ENCODE measurements at regions not wholly inside any gene's neighbourhood (a gene's known extent, or its start where the extent isn't known, plus 50 kb on each side); places are given as distances from the start of the nearest gene placed in this dataset.

- Histone ChIP-seq H2BK5ac (ENCODE audit: low read depth, low read length) (no peak overlapping the region), H3K79me2 (ENCODE audit: control insufficient read depth in 1 of 2, insufficient read depth in 2 of 2, low read length in 2 of 2) (no peaks in the 10 kb centered on the region), H3K36me3 (ENCODE audit: control insufficient read depth in 2 of 4, insufficient read depth in 4 of 4, low read length in 3 of 4) (no peaks in the 10 kb centered on the region), H4K5ac (ENCODE audit: insufficient read length, low read depth, low read length) (no peak overlapping the region), H2BK20ac (ENCODE audit: low read length) (no peak overlapping the region), H3K4me3 (ENCODE audit: extremely low read depth in 1 of 4, insufficient read depth in 2 of 4, low read depth in 3 of 4, low read length in 4 of 4) (no peak overlapping the region), H3K79me1 (ENCODE audit: low read depth, low read length) (no peaks in the 10 kb centered on the region), H2BK12ac (ENCODE audit: low read depth, low read length) (no peak overlapping the region), H4K20me1 (replicated peaks in 1 of 2; ENCODE audit: control insufficient read depth in 1 of 2, insufficient read depth in 2 of 2, low read length in 2 of 2) (no peaks in the 10 kb centered on the region), H4K91ac (replicated peaks; ENCODE audit: insufficient read length, low read length) (no peak overlapping the region), H4K8ac (ENCODE audit: extremely low read depth, insufficient read depth, low read length) (no peak overlapping the region), H3K4me1 (replicated peaks in 1 of 4; ENCODE audit: control insufficient read depth in 3 of 4, insufficient read depth in 4 of 4, low read length in 3 of 4) (no peaks in the 10 kb centered on the region), H3K4me2 (ENCODE audit: insufficient read depth in 1 of 2, low read depth in 2 of 2, low read length in 2 of 2) (no peak overlapping the region), H2AK5ac (ENCODE audit: low read depth, low read length) (no peak overlapping the region), H3K27me3 (replicated peaks in 1 of 4; ENCODE audit: control insufficient read depth in 3 of 4, extremely low read depth in 1 of 4, insufficient read depth in 3 of 4, low read length in 3 of 4) (no peaks in the 10 kb centered on the region), H3K23ac (ENCODE audit: insufficient read length) (no peak overlapping the region), H3K4ac (replicated peaks; ENCODE audit: insufficient read length, low read depth, low read length) (no peak overlapping the region), H3K56ac (replicated peaks; ENCODE audit: insufficient read length, low read depth, low read length) (no peak overlapping the region), H2BK120ac (replicated peaks; ENCODE audit: low read depth, low read length) (no peak overlapping the region), H2AFZ (ENCODE audit: low read length) (no peak overlapping the region), H3K9ac (replicated peaks in 1 of 4; ENCODE audit: extremely low read depth in 1 of 4, low read depth in 3 of 4, low read length in 3 of 4) (no peak overlapping the region), H2BK15ac (ENCODE audit: low read length) (no peak overlapping the region), H3K27ac (ENCODE audit: low read depth, low read length) (no peak overlapping the region), H3K14ac (ENCODE audit: insufficient read length) (no peak overlapping the region), H3K23me2 (ENCODE audit: low read depth, low read length) (no peaks in the 10 kb centered on the region), H3K9me3 (ENCODE audit: insufficient read depth in 2 of 2, low read depth in 1 of 2, low read length in 1 of 2) (no peaks in the 10 kb centered on the region), H3K18ac (ENCODE audit: extremely low read depth, low read length) (no peak overlapping the region)
- CTCF ChIA-PET (ENCODE audit: partially characterized antibody) = interaction anchor here (0.6 to 3.6 kb wide), 5 partner anchors 62 to 530 kb away, joined by 3 to 29 read pairs (median 3); no protein-coding TSS in a partner anchor
- FAIRE-seq (no peak), DNase-seq (ENCODE audit: low read depth in 1 of 2, low spot score in 2 of 2) (no peak)
- POLR2A ChIA-PET (ENCODE audit: partially characterized antibody) = no interaction called here
- WGBS, 2 experiments (ENCODE audit: extremely low coverage in 1 of 2, insufficient coverage in 1 of 2, insufficient read length in 1 of 2, insufficient replicate concordance in 2 of 2, low coverage in 1 of 2, low lambda C conversion rate in 2 of 2, missing lambda C conversion rate in 1 of 2) = 95% methylated on average over 3 of the region's 3 CpGs; no CpG with 5 or more reads in 1 of the 2 experiments
- TF ChIP-seq EP300 (IDR thresholded peaks at IDR 0.05; ENCODE audit: borderline replicate concordance in 1 of 2, low read depth in 2 of 2, low read length in 2 of 2) (no peak), NRF1 (IDR thresholded peaks at IDR 0.05; ENCODE audit: low read depth, low read length) (no peak), CBX8 (IDR thresholded peaks at IDR 0.05; ENCODE audit: borderline replicate concordance, low read depth, low read length) (no peak), USF2 (IDR thresholded peaks at IDR 0.05; ENCODE audit: low read length) (no peak), HDAC2 (IDR thresholded peaks at IDR 0.05; ENCODE audit: borderline replicate concordance in 1 of 2, low read depth in 2 of 2, low read length in 2 of 2) (no peak), JUN (IDR thresholded peaks at IDR 0.05; ENCODE audit: low read depth, low read length) (no peak), HDAC6 (IDR thresholded peaks at IDR 0.05; ENCODE audit: low read depth, low read length) (no peak), RBBP5 (IDR thresholded peaks at IDR 0.05; ENCODE audit: borderline replicate concordance, low read depth, low read length) (no peak), TBP (IDR thresholded peaks at IDR 0.05; ENCODE audit: low read depth, low read length) (no peak)
- TF ChIP-seq, protein P1, sequence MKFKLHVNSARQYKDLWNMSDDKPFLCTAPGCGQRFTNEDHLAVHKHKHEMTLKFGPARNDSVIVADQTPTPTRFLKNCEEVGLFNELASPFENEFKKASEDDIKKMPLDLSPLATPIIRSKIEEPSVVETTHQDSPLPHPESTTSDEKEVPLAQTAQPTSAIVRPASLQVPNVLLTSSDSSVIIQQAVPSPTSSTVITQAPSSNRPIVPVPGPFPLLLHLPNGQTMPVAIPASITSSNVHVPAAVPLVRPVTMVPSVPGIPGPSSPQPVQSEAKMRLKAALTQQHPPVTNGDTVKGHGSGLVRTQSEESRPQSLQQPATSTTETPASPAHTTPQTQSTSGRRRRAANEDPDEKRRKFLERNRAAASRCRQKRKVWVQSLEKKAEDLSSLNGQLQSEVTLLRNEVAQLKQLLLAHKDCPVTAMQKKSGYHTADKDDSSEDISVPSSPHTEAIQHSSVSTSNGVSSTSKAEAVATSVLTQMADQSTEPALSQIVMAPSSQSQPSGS (IDR thresholded peaks at IDR 0.05; ENCODE audit: low read length) = no peak
- TF ChIP-seq, protein P2, sequence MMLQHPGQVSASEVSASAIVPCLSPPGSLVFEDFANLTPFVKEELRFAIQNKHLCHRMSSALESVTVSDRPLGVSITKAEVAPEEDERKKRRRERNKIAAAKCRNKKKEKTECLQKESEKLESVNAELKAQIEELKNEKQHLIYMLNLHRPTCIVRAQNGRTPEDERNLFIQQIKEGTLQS (IDR thresholded peaks at IDR 0.05; ENCODE audit: insufficient read depth, low read depth, low read length) = no peak
These were observed 180.1 kb downstream of the RDH14 start for GRCh38 chr2:18380321-18380720.
